Lower leg skin (tissue), 4 donors: ENCODE measurements at regions not wholly inside any gene's neighbourhood (a gene's known extent, or its start where the extent isn't known, plus 50 kb on each side); places are given as distances from the start of the nearest gene placed in this dataset.

Experiments used
- DNase-seq, 2 donors: peaks; one replicate each; pipeline ENCODE4 v3.0.0-alpha.2; 2019; ENCODE audit warnings: low spot score in 2 of 2
- H3K4me3 ChIP-seq: fragments of 200-600 bp; sonication (generic); 2 replicates; pipeline ENCODE4 v1.5.1; 2017; ENCODE audit warnings: mild to moderate bottlenecking, low read depth; ENCODE audit not compliant: poor library complexity, severe bottlenecking
- POLR2A ChIP-seq, 2 donors: fragments of 450-650 bp; IDR thresholded peaks; one replicate each; pipeline ENCODE4 v1.6.1; 2016 to 2017; ENCODE audit warnings: antibody characterized with exemption in 2 of 2, mild to moderate bottlenecking in 1 of 2, moderate library complexity in 1 of 2
- WGBS, 2 donors: methylation state at CpG; one replicate each; pipeline ENCODE4 v1.1.5; 2018; 5-methylcytosine and 5-hydroxymethylcytosine counted together
- intact Hi-C: fragments of 100-400 bp; cut with DNase I; formaldehyde crosslinking; loops from one replicate; pipeline ENCODE4 v1.15.0; 2023; ENCODE audit warnings: low total_unique reads
- TF ChIP-seq, protein P1 (sequence below), 3 donors: fragments of 450-650 bp; IDR thresholded peaks; one replicate each; pipeline ENCODE4 v1.5.1; 2016; ENCODE audit warnings: antibody characterized with exemption in 3 of 3, mild to moderate bottlenecking in 3 of 3, moderate library complexity in 2 of 3

DNA sequence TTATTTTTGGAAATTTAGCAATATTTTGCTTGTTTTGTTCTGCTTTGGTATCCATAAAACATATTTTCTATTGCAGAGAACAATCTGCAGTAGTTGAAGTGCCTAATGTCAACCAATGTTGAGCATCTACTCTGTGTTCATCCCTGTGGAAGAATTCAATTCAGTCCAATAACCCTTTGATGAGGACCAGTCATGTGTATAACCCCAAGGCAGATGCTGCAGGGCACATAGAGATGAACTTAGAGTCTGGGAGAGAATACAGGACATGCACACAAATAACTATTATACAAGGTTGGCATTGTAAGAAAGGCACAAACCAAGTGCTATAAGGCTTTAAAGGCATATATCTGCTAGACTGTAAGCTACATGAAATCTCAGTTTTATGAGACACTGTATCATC is 304.7 kb downstream of the LRIG3 start:
- intact Hi-C loops: no loop called here

DNA sequence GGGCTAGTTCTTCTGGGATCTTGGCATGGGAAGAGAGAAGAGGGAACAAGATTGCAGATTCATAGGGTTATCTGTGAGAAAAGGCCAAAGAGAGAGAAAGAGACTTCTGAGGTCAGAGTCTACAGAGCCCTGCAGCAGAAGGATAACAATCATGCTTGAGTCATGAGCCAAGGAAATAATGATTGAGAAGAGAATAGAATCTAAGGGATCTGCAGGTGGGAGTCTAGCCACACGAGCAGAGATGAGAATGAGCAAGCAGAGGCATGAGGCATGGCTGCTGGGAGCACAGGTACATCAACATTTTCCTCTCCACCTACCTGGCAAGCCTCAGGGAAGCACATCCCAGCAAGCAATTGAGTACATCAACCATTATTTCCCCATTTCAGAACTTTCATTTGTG is 303.7 kb downstream of the LRIG3 start:
- H3K4me3 ChIP-seq: no peak overlapping the region
- TF ChIP-seq, protein P1, sequence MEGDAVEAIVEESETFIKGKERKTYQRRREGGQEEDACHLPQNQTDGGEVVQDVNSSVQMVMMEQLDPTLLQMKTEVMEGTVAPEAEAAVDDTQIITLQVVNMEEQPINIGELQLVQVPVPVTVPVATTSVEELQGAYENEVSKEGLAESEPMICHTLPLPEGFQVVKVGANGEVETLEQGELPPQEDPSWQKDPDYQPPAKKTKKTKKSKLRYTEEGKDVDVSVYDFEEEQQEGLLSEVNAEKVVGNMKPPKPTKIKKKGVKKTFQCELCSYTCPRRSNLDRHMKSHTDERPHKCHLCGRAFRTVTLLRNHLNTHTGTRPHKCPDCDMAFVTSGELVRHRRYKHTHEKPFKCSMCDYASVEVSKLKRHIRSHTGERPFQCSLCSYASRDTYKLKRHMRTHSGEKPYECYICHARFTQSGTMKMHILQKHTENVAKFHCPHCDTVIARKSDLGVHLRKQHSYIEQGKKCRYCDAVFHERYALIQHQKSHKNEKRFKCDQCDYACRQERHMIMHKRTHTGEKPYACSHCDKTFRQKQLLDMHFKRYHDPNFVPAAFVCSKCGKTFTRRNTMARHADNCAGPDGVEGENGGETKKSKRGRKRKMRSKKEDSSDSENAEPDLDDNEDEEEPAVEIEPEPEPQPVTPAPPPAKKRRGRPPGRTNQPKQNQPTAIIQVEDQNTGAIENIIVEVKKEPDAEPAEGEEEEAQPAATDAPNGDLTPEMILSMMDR (IDR thresholded peaks at IDR 0.05): no peak
- no peak for TF ChIP-seq POLR2A (IDR thresholded peaks at IDR 0.05)
- intact Hi-C loops: no loop called here
- no peak for DNase-seq
- 33 to 57% methylated on average over 1 of the region's 1 CpG for WGBS, 2 donors

More for the DNA sequence above, 304.7 kb downstream of the LRIG3 start:
- DNase-seq: no peak
- no peak overlapping the region for H3K4me3 ChIP-seq
- no peak for TF ChIP-seq POLR2A (IDR thresholded peaks at IDR 0.05)
- TF ChIP-seq, protein P1 (IDR thresholded peaks at IDR 0.05): no peak

DNA sequence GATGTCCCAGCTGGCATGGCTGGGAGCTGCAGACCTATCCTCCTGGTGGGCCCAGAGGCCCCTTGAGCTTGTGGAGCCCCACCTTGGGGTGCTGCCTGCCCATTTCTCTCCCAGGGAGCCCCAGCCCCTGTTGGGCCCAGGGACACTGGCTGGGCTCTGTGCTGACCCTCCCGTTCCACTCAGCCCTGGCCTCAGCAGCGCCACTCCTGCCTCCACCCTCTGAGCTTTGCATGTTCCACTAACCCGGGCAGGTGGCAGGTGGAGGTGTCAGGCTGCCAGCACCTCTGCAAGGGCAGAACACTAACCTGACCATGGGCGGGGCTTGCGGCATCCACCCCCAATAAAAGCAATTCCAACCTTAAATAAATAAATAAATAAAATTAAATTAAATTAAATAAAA is 299.2 kb downstream of the LRIG3 start:
- intact Hi-C loops: no loop called here
- H3K4me3 ChIP-seq: no peak overlapping the region
- no peak for DNase-seq
- WGBS, 2 donors: 95 to 96% methylated on average over 5 of the region's 5 CpGs
- TF ChIP-seq, protein P1 (IDR thresholded peaks at IDR 0.05): no peak
- no peak for TF ChIP-seq POLR2A (IDR thresholded peaks at IDR 0.05)

DNA sequence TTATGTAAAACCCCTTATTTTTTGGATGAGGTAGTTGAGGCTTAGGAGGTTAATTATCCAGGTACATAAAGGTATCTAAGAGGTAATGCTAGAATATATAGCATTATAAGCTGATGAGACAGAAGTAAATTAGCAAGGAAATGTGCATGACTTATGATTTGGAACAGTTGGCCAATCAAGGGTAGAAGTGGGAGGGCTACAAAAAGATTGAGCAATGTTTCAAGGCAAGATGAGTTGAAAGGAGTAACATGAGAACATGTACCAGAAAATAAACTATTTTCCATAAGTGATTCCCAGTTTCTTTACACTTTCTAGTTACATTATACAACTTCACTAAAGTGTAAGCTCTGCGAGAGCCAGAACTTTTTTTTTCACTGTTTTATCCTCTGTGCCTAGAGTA is 290.9 kb downstream of the LRIG3 start:
- WGBS, 2 donors: 89 to 97% methylated on average over 1 of the region's 1 CpG
- intact Hi-C loops: no loop called here
- no peak overlapping the region for H3K4me3 ChIP-seq
- DNase-seq: no peak
- TF ChIP-seq, protein P1 (IDR thresholded peaks at IDR 0.05): no peak
- TF ChIP-seq POLR2A (IDR thresholded peaks at IDR 0.05): no peak

DNA sequence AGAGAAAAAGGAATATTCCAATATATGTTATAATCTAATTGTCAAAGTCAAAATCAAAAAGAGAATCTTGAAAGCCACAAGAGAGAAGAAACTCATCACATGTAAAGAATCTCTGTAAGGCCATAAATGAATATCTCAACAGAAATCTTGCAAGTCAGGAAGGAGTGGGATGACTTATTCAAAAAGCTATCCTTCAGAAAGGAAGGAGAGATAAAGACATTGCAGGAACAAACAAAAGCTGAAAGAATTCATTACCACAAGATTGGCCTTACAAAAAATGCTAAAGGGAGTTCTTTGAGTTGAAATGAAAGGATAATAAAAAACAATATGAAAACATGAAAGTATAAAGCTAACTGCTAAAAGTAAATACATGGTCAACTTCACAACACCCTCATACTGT is 286.8 kb downstream of the LRIG3 start:
- no peak for TF ChIP-seq POLR2A (IDR thresholded peaks at IDR 0.05)
- TF ChIP-seq, protein P1 (IDR thresholded peaks at IDR 0.05): no peak
- H3K4me3 ChIP-seq: no peak overlapping the region
- no peak for DNase-seq
- intact Hi-C loops: no loop called here

DNA sequence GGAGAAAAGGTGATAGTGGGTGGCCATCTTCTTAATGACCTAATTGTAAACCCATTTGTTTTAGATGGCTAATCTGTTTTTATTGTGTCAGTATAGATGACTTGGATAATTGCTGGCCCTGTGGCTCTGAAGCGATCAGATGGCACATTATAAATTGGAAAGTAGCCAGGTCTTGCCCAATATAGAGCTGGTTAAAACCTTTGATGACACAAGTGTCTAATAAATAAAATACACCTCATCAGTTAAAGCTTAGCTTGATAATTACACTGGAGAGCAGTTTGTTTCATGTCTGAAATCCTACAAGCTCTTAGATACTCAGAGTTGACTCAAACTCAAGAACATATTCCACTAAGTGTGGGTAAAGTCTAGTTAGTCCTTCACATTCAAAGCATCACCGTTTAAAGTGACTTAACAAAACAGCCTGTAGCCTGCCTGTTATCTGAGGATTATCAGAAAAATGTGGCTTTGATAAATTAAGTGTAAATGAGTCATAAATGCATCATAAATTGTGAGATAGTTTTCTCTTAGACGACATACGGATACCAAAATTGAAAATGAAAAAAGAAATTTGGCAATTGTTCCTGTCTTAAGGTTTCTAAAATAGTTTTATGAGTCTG is 280.9 kb downstream of the LRIG3 start:
- DNase-seq: no peak
- 26 to 34% methylated on average over 4 of the region's 4 CpGs for WGBS, 2 donors
- intact Hi-C loops: no loop called here
- H3K4me3 ChIP-seq: no peak overlapping the region
- TF ChIP-seq, protein P1 (IDR thresholded peaks at IDR 0.05): no peak
- TF ChIP-seq POLR2A (IDR thresholded peaks at IDR 0.05): no peak
